Adrenal gland (tissue), 9 donors: ENCODE measurements at regions not wholly inside any gene's neighbourhood (a gene's known extent, or its start where the extent isn't known, plus 50 kb on each side); places are given as distances from the start of the nearest gene placed in this dataset.

Source experiments
- DNase-seq, 7 donors: peaks; one replicate each; pipeline ENCODE4 v3.0.0-alpha.2; 2019 to 2020
- H3K27ac ChIP-seq, 5 donors: fragments of 200-600 bp; sonication (generic) in 4 of 5; 1 replicate in 3 of 5; 2 replicates in 2 of 5; pipeline versions ENCODE4 v1.5.1 to v1.8.0; 2016 to 2020; ENCODE audit warnings: mild to moderate bottlenecking in 1 of 5
- H3K27me3 ChIP-seq: fragments of 200-600 bp; 2 replicates; pipeline ENCODE4 v1.8.0; 2021
- H3K36me3 ChIP-seq, 2 donors: fragments of 200-600 bp; replicated peaks in 1 of 2; 1 replicate in 1 of 2; 2 replicates in 1 of 2; pipeline versions ENCODE4 v1.5.1 to v1.8.0; 2018 to 2022
- H3K4me1 ChIP-seq, 2 donors: fragments of 200-600 bp; replicated peaks in 1 of 2; 1 replicate in 1 of 2; 2 replicates in 1 of 2; pipeline versions ENCODE4 v1.5.1 to v1.8.0; 2018 to 2021
- H3K4me3 ChIP-seq, 4 donors: fragments of 200-600 bp; sonication (generic) in 3 of 4; one replicate each; pipeline ENCODE4 v1.5.1; 2016 to 2018
- H3K9me3 ChIP-seq, 3 donors: fragments of 200-600 bp; sonication (generic) in 1 of 3; replicated peaks in 1 of 3; 1 replicate in 2 of 3; 2 replicates in 1 of 3; pipeline versions ENCODE4 v1.5.1 to v1.8.0; 2016 to 2021
- POLR2A ChIP-seq, 2 donors: fragments of 450-650 bp; IDR thresholded peaks; one replicate each; pipeline ENCODE4 v1.6.1; 2017; ENCODE audit warnings: antibody characterized with exemption in 2 of 2, mild to moderate bottlenecking in 2 of 2, moderate library complexity in 1 of 2
- WGBS, 4 donors: extraction: QIAGEN DNeasy Blood & Tissue Kit in 2 of 4; methylation state at CpG; one replicate each; pipeline versions ENCODE4 v1.1.5 to v1.1.7; 2013 to 2017; 5-methylcytosine and 5-hydroxymethylcytosine counted together
- intact Hi-C, 2 donors: fragments of 100-400 bp; cut with DNase I; formaldehyde crosslinking; loops; one replicate each; pipeline versions ENCODE4 v1.14.1 to v1.15.0; 2022 to 2023
- TF ChIP-seq, protein P1 (sequence below), 6 experiments: fragments of 450-650 bp in 4 of 6; fragments of 200-600 bp in 2 of 6; sonication (generic) in 1 of 6; IDR thresholded peaks; 1 replicate in 5 of 6; 2 replicates in 1 of 6; pipeline versions ENCODE4 v1.5.1 to v1.8.0; 2016 to 2021; ENCODE audit warnings: antibody characterized with exemption in 6 of 6, mild to moderate bottlenecking in 2 of 6, moderate library complexity in 1 of 6
- donor health status: healthy with polysubstance abuse.
- donor health status: Bipolar disorder and iron deficiency.
- donor health status: DM: yes; HTN: yes; CAD: no.
- donor health status: DM: no; HTN: no; CAD: no.
- donor health status: DM: no; HTN: no; CAD: no.

DNA sequence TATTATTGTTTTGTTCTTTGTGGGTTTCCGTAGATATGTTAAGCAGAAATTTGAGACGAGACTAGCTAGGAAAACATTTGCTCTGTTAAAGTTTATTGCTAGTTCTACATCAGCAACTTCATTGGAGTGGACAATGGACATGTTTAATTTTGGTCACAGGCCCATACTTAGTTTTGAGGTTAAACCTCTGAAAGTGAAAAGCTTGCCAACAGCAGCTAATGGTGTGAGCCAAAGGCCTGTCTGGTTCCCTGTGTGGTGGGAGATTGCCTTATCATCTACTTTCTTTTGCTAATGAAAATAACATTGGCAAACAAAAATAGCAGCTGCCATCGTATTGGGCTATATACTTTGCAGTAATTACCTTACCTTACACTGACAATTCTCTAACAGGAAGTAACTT, 388.4 kb upstream of the FZD8 start:
- 66 to 78% (median 74%) methylated on average over 3 of the region's 3 CpGs for WGBS, 4 donors
- intact Hi-C loops: no loop called here

DNA sequence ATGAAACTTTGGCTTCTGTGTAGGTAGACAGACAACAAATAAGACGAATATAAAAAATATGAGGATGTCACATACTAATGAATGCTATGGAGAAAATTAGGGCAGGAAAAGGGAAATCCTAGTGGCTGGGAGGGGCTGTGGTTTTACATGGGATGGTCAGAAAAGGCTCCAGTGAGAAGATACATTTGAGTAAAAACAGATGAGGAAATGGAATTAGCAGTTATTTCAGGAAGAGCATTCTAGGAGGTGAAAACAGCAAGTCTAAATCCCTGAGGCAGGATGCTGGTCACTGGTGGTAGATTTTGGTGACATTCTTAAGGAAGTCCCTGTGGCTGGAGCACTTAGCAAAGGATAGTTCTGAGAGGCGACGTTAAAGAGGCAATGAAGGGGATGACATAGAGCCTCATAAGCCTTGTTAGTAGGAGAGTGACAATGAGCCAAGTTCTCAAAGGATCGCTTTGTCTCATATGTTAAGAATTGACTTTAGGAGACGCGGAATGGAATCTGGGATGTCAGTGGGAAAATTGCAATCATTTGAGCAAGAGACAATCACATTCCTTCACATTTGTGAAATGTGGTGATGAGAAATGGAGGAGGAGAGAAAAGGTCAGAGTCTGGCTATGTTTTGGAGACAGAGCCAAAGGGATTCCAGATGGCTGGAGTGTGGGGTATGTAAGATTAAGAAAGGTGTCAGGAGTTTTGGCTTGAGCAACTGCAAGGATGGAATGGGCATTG, 384.7 kb upstream of the FZD8 start:
- TF ChIP-seq POLR2A (IDR thresholded peaks at IDR 0.05): no peak
- TF ChIP-seq, protein P1, sequence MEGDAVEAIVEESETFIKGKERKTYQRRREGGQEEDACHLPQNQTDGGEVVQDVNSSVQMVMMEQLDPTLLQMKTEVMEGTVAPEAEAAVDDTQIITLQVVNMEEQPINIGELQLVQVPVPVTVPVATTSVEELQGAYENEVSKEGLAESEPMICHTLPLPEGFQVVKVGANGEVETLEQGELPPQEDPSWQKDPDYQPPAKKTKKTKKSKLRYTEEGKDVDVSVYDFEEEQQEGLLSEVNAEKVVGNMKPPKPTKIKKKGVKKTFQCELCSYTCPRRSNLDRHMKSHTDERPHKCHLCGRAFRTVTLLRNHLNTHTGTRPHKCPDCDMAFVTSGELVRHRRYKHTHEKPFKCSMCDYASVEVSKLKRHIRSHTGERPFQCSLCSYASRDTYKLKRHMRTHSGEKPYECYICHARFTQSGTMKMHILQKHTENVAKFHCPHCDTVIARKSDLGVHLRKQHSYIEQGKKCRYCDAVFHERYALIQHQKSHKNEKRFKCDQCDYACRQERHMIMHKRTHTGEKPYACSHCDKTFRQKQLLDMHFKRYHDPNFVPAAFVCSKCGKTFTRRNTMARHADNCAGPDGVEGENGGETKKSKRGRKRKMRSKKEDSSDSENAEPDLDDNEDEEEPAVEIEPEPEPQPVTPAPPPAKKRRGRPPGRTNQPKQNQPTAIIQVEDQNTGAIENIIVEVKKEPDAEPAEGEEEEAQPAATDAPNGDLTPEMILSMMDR (IDR thresholded peaks at IDR 0.05): no peak
- Histone ChIP-seq H3K27ac (no peak overlapping the region), H3K4me1 (no peaks in the 10 kb centered on the region), H3K27me3 (no peaks in the 10 kb centered on the region), H3K4me3 (no peak overlapping the region), H3K9me3 (no peaks in the 10 kb centered on the region), H3K36me3 (no peaks in the 10 kb centered on the region)
- no peak for DNase-seq
- 82 to 91% (median 85%) methylated on average over 6 of the region's 6 CpGs for WGBS, 4 donors
- intact Hi-C loops: no loop called here

More for the DNA sequence above, 388.4 kb upstream of the FZD8 start:
- Histone ChIP-seq H3K27me3 (no peaks in the 10 kb centered on the region), H3K27ac (no peak overlapping the region), H3K4me3 (no peak overlapping the region), H3K9me3 (no peaks in the 10 kb centered on the region), H3K36me3 (no peaks in the 10 kb centered on the region), H3K4me1 (no peaks in the 10 kb centered on the region)
- TF ChIP-seq, protein P1 (IDR thresholded peaks at IDR 0.05): no peak
- TF ChIP-seq POLR2A (IDR thresholded peaks at IDR 0.05): no peak
- no peak for DNase-seq

DNA sequence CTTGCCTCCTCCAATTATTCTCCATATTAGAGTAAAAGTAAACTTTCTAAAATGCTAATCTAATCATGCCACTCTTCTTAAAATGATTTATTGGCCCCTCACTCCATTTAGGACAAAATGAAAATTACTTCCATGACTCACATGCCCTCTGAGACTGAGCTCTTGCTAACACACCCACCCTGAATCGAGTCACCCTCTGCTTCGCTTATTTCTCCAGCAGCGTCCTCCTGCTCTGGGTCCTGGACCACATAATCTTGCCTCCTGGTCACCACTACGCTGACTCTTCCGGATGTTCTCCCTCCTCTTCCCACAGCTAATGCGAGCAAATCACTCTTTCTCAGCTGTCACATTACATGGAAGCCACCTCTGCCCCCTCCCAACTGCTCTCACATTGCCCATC, 384.0 kb upstream of the FZD8 start:
- WGBS, 4 donors: 86 to 88% (median 87%) methylated on average over 6 of the region's 6 CpGs
- Histone ChIP-seq H3K4me3 (no peak overlapping the region), H3K27ac (no peak overlapping the region), H3K27me3 (no peaks in the 10 kb centered on the region), H3K9me3 (no peaks in the 10 kb centered on the region), H3K4me1 (no peaks in the 10 kb centered on the region), H3K36me3 (no peaks in the 10 kb centered on the region)
- intact Hi-C loops: no loop called here
- TF ChIP-seq, protein P1 (IDR thresholded peaks at IDR 0.05): no peak
- no peak for TF ChIP-seq POLR2A (IDR thresholded peaks at IDR 0.05)
- DNase-seq: no peak

DNA sequence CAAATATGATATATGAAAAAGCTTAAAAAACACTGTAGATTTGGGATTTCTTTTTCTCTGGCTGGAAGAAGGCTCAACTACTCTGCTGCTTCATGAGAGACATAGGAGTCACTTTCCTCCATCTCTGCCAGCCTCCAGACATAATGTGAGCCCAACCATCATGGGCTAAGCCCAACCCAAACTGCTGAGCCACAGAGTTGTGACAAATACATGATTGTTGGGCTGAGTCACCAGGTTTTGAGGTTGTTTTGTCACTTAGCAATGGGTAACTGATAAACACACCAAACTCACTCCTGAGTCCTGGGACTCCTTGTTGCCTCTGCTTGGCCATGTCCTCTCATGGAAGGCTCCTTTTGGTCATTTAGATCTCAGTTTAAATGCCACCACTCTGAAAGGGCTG, 381.8 kb upstream of the FZD8 start:
- intact Hi-C loops: no loop called here
- H3K27me3 ChIP-seq: no peaks in the 10 kb centered on the region
- no peaks in the 10 kb centered on the region for H3K36me3 ChIP-seq
- H3K4me3 ChIP-seq: no peak overlapping the region
- H3K4me1 ChIP-seq: no peaks in the 10 kb centered on the region
- peak in 6 of 7 donors; percentile 32 to 56 (median 50) for DNase-seq
- H3K27ac ChIP-seq: no peak overlapping the region
- TF ChIP-seq POLR2A (IDR thresholded peaks at IDR 0.05): no peak
- TF ChIP-seq, protein P1 (IDR thresholded peaks at IDR 0.05): no peak
- H3K9me3 ChIP-seq: no peaks in the 10 kb centered on the region
